ENCODE measurements at regions not wholly inside any gene's neighbourhood (a gene's known extent, or its start where the extent isn't known, plus 50 kb on each side); places are given as distances from the start of the nearest gene placed in this dataset.

GRCh38 chr4:158071931-158072330 is 100.9 kb downstream of the GASK1B start:
- TF ChIP-seq CTCF (IDR thresholded peaks at IDR 0.05): no peak
- no peak for TF ChIP-seq POLR2A (IDR thresholded peaks at IDR 0.05)
